GM12875 (cell line): ENCODE measurements at regions not wholly inside any gene's neighbourhood (a gene's known extent, or its start where the extent isn't known, plus 50 kb on each side); places are given as distances from the start of the nearest gene placed in this dataset.
"Not testable (repeated sequence)": the region's sequence is repeated elsewhere in the genome, so short reads cannot be mapped to it uniquely, and the experiment has no call there.

Experiments used
- H3K4me3 ChIP-seq: one replicate; pipeline ENCODE4 v1.5.1; 2011; ENCODE audit warnings: low read depth, low read length, control low read depth
- CTCF ChIP-seq: IDR thresholded peaks from 2 replicates; pipeline ENCODE4 v1.5.1; 2011; ENCODE audit warnings: low read depth, mild to moderate bottlenecking, control low read depth, inconsistent platforms, low read length, moderate library complexity, borderline replicate concordance; ENCODE audit not compliant: insufficient read depth

GRCh38 chr14:106309423-106309822 is 783.0 kb downstream of the TMEM121 start:
- no peak overlapping the region for H3K4me3 ChIP-seq
- no peak for TF ChIP-seq CTCF

GRCh38 chr14:106315436-106315835 is 789.1 kb downstream of the TMEM121 start:
- no peak for TF ChIP-seq CTCF

GRCh38 chr14:106317593-106317992 is 791.2 kb downstream of the TMEM121 start:
- no peak for TF ChIP-seq CTCF
- H3K4me3 ChIP-seq, result no peak overlapping the region

More at GRCh38 chr14:106315436-106315835, 789.1 kb downstream of the TMEM121 start:
- no peak overlapping the region for H3K4me3 ChIP-seq

- peak; percentile 63 for TF ChIP-seq CTCF
- H3K4me3 ChIP-seq, result no peak overlapping the region
These were observed 792.3 kb downstream of the TMEM121 start for GRCh38 chr14:106318700-106319099.

GRCh38 chr14:106323970-106324369 is 797.6 kb downstream of the TMEM121 start:
- not testable (repeated sequence) for H3K4me3 ChIP-seq

GRCh38 chr14:106327234-106327633 is 800.9 kb downstream of the TMEM121 start:
- H3K4me3 ChIP-seq, result no peak overlapping the region

GRCh38 chr14:106327702-106328353 is 801.4 kb downstream of the TMEM121 start:
- not testable (repeated sequence) for H3K4me3 ChIP-seq

More at GRCh38 chr14:106327234-106327633, 800.9 kb downstream of the TMEM121 start:
- TF ChIP-seq CTCF, result no peak

- not testable (repeated sequence) for H3K4me3 ChIP-seq
These were observed 802.9 kb downstream of the TMEM121 start for GRCh38 chr14:106329243-106329642.

GRCh38 chr14:106329987-106330774 is 803.8 kb downstream of the TMEM121 start:
- H3K4me3 ChIP-seq, result not testable (repeated sequence)
